DMS53 treated with DMSO at 0.1 percent for 48 hours (cell line): ENCODE measurements at regions not wholly inside any gene's neighbourhood (a gene's known extent, or its start where the extent isn't known, plus 50 kb on each side); places are given as distances from the start of the nearest gene placed in this dataset.
"Not testable (repeated sequence)": the region's sequence is repeated elsewhere in the genome, so short reads cannot be mapped to it uniquely, and the experiment has no call there.

Experiments
- DNase-seq: peaks from one replicate; lab custom pipeline; 2025; ENCODE audit not compliant: unreplicated experiment; lab: John Stamatoyannopoulos, UW

GRCh38 chr1:245031041-245031440 is 123.7 kb upstream of the KIF26B start:
- no peak for DNase-seq

DNA sequence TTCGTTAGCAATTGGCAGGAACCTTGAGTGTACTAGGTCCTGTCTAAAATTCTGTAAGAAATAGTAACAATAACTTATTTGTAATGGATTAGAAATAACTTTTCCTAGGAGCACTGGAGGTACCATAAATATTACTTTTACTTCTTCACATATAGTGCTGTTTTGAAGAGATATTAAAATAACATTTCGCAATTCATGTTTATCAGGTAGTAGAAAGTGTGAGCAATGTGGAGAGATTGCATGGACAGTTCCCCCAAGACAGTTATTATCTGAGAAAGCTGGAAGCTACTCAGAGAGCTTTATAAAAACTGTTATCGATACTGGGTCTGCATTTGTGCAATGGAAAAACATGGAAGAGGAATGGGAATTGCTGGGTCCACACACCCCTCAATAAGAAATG is 128.5 kb upstream of the KIF26B start:
- no peak for DNase-seq

GRCh38 chr1:245025525-245025924 is 129.3 kb upstream of the KIF26B start:
- no peak for DNase-seq

- no peak for DNase-seq
Measured at GRCh38 chr1:245023222-245023621, 131.6 kb upstream of the KIF26B start.

GRCh38 chr1:245019910-245020486 is 134.8 kb upstream of the KIF26B start:
- DNase-seq, result no peak

- DNase-seq, result peak; percentile 93
Measured at GRCh38 chr1:245016700-245017099, 138.1 kb upstream of the KIF26B start.

- no peak for DNase-seq
Measured at GRCh38 chr1:245015031-245015430, 139.8 kb upstream of the KIF26B start.

GRCh38 chr1:245014247-245015029 is 140.3 kb upstream of the KIF26B start:
- peak; percentile 20 for DNase-seq

DNA sequence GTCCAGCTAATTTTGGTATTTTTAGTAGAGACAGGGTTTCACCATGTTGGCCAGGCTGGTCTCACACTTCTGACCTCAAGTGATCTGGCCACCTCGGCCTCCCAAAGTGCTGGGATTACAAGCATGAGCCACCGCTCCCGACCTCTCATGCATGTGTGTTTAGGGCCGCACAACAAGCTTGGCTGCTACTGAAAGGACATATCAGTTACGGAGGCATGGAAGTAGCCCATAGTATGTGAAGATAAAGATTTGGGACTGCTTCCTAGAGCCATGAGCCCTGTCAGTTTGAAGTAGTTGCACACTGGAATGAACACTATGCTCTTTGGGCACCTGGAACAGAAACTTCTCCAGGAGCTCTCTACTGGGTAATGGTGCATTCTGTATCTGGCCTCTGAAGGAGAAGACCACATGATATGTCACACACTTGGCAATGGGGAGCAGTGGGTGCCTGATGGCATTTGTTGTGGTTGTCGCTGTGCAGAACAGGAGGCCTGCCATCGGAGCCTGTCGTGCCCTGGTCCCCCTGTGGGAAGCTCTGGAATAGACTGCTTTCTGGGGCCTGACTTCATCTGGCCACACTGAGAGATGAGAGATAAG is 144.7 kb upstream of the KIF26B start:
- no peak for DNase-seq

DNA sequence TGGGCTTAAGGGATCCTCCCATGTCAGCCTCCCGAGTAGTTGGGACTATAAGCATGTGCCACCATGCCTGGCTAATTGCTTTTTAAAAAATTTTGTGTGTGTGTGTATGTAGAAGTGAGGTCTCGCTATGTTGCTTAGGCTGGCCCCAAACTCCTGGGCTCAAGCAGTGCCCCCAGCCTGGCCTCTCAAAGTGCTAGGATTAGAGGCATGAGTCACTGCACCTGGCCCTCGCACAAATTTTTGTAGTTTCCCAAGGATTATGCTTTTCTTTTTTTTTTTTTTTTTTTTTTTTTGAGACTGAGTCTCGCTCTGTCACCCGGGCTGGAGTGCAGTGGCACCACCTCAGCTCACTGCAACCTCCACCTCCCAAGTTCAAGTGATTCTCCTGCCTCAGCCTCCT is 144.4 kb upstream of the HNRNPU start:
- no peak for DNase-seq

GRCh38 chr1:245007852-245008251 is 143.5 kb upstream of the HNRNPU start:
- no peak for DNase-seq

DNA sequence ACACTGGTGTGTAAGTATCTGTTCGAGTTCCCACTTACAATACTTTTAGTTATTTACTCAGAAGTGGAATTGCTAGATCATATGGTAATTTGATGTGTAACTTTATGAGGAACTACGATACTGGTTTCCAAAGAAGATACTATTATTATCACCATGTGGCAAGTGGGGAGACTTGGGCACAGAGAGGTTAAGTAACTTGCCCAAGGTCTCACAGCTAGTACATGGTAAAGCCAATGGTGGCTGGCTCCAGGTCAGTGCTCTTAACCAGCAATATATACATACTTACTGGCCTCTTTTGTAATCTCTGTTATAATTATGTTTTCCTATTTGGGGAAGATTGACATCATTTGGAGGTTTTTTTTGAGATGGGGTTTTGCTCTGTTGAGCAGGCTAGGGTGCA is 138.9 kb upstream of the HNRNPU start:
- no peak for DNase-seq

GRCh38 chr1:245001252-245001651 is 136.9 kb upstream of the HNRNPU start:
- DNase-seq, result no peak

GRCh38 chr1:245000872-245001188 is 136.5 kb upstream of the HNRNPU start:
- DNase-seq, result no peak

- DNase-seq, result not testable (repeated sequence)
Measured at GRCh38 chr1:244999644-245000043, 135.3 kb upstream of the HNRNPU start.

DNA sequence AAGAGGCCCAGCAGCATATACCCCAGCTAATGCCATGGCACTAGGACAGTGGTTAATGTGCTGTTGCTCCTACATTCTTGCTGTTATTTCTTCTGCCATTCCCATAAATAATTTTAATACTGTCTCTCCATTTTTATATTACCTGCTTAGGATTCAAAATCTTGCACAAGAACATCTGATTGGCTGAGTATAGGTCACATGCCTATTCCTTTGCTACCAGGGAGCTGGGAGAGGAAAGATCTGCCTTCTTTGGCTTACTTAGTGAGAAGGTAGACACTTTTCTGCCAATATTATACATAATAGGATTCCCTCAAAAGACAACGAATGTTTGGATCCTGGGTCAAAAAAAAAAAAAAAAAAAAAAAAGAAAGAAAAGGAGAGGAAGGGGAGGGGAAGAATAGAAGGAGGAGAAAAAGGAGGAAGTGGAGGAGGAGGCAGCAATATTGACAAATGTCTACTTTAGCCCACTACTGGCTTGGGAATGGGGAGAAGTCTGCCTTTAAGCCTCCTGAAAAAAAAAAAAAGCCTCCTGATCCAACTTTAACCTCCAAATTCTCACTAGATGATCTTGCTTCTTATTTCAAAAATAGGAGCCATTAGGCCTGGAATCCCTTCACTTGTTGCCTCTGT is 134.5 kb upstream of the HNRNPU start:
- DNase-seq, result no peak

DNA sequence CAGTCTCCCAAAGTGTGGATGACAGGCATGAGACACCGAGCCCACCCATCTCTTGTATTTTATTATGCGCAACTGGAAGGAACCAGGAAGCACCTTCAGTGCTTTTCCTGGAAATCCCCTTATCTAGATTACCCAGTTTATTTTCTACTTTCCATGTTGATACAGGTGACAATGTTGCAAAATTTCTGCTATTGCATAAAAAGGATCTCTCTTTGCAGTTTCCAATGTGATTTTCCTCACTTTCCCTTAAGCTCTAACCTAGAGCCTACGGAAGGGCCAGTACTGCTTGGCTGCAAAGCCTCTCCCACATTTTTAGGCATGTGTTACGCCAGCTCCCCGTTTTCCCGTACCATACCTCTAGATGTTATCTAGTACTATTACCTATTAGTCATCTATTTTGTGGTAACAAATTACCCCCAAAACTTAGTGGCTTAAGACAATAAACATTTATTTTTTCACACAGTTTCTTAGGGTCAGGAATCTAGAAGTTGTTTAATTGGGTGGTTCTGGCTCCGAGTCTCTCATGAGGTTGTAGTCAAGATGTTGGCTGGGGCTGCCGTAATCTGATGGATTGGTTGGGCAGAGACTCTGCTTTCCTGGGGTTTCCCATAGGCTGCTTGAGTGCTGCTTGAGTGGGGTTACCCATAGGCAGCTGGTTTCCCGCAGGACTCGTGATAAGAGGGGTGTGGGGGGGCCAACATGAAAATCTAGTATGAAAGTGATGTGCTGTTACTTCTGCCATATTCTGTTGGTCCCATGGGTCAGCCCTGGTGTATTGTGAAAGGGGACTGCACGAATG is 131.5 kb upstream of the HNRNPU start:
- no peak for DNase-seq

GRCh38 chr1:244992833-244993232 is 128.5 kb upstream of the HNRNPU start:
- DNase-seq, result peak; percentile 30

DNA sequence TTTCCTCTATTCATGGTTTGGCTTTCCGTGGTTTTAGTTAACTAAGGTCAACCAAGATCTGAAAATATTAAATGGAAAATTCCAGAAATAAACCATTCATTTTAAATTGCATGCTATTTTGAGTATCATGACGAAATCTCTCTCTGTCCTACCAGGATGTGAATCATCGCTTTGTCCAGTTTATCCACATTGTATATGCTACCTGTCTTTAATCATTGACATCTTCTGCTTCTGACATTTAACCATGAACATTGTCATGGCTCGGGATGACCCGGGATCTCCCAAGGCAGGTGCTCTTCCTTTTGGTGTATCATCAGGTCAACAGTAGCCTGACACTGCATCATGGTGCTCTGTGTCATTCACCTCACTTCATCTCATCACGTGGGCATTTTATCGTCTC is 125.5 kb upstream of the HNRNPU start:
- no peak for DNase-seq

GRCh38 chr1:244988521-244988920 is 124.2 kb upstream of the HNRNPU start:
- DNase-seq, result no peak

- DNase-seq, result no peak
Measured at GRCh38 chr1:244980605-244981004, 116.3 kb upstream of the HNRNPU start.
